Activated T-helper 1 cell treated with anti-CD3 and anti-CD28 coated beads, Interleukin-12 subunit alpha, Interleukin-12 subunit beta, Interleukin-2, Interleukin-4 antibody, amounts not matched to agents 30 ng/mL and 10 ng/mL and 1 ng/mL, durations not matched to agents 14 hours and 24 hours and 36 hours (primary cell): ENCODE measurements at regions not wholly inside any gene's neighbourhood (a gene's known extent, or its start where the extent isn't known, plus 50 kb on each side); places are given as distances from the start of the nearest gene placed in this dataset.

Source experiments
- DNase-seq: peaks from one replicate; pipeline ENCODE4 v3.0.0; 2021; ENCODE audit warnings: low spot score
- H3K27ac Mint-ChIP-seq: one replicate; pipeline ENCODE4 v1.8.0; 2021; ENCODE audit warnings: mild to moderate bottlenecking, mixed read lengths
- H3K27me3 Mint-ChIP-seq: one replicate; pipeline ENCODE4 v1.8.0; 2022; ENCODE audit warnings: mild to moderate bottlenecking, moderate library complexity, mixed read lengths; ENCODE audit not compliant: insufficient read depth
- H3K36me3 Mint-ChIP-seq: one replicate; pipeline ENCODE4 v1.8.0; 2021; ENCODE audit warnings: low read depth, mixed read lengths
- H3K4me1 Mint-ChIP-seq: one replicate; pipeline ENCODE4 v1.8.0; 2021; ENCODE audit warnings: low read depth, mixed read lengths
- H3K4me3 Mint-ChIP-seq: one replicate; pipeline ENCODE4 v1.8.0; 2021; ENCODE audit warnings: mild to moderate bottlenecking, moderate library complexity, mixed read lengths
- H3K9me3 Mint-ChIP-seq: one replicate; pipeline ENCODE4 v1.8.0; 2021; ENCODE audit warnings: mixed read lengths
- intact Hi-C: fragments of 100-400 bp; cut with micrococcal nuclease; formaldehyde crosslinking; loops from one replicate; pipeline ENCODE4 v1.15.1; 2024

DNA sequence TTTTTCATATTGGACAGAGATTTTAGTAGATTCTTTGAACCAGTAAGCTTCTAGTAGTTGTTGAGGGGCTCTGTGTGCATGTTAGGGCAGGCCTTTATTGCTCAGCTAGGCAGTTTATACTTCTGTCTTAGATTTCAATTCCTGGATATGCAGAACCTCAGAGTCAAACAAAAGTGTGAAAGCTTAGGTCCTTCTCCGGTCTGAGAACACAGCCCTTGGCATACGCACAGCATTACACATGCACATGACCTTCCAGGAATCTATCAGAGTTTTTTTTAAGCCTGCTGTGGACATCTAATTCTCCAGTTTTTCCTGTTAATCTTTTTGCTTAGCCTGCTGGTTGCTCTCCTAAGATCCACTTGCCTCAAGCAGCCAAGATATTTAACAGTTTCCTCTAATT lies 77.9 kb upstream of the KL start:
- intact Hi-C loops, result no loop called here
- H3K36me3 Mint-ChIP-seq, result no peaks in the 10 kb centered on the region
- DNase-seq, result no peak
- H3K27me3 Mint-ChIP-seq, result peaks cover 4% of the 10 kb centered on the region
- no peak overlapping the region for H3K27ac Mint-ChIP-seq
- peaks cover 16% of the 10 kb centered on the region for H3K9me3 Mint-ChIP-seq
- H3K4me3 Mint-ChIP-seq, result no peak overlapping the region
- peaks cover 14% of the 10 kb centered on the region for H3K4me1 Mint-ChIP-seq

DNA sequence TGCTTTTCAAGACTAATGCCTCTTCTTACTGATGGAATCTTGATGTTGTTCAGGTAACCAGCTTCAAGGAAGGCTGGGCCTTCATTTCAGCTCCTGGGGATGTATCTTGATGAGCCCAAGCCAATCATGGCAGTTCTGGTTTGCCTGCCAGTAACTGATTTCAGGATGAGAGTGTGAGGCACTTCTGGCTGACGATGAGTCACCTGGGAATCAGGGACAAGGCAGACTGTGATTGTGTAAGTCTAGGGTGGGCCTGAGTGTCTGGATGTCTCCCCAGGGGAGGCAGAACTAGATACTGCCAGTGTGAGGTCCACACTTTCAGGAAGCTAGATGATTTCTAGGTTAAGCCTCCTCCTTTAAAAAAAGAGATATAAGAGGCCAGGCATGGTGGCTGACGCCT lies 77.3 kb upstream of the KL start:
- H3K27me3 Mint-ChIP-seq, result no peaks in the 10 kb centered on the region
- H3K4me3 Mint-ChIP-seq, result no peak overlapping the region
- intact Hi-C loops, result no loop called here
- H3K27ac Mint-ChIP-seq, result no peak overlapping the region
- peaks cover 14% of the 10 kb centered on the region for H3K4me1 Mint-ChIP-seq
- no peak for DNase-seq
- no peaks in the 10 kb centered on the region for H3K36me3 Mint-ChIP-seq
- peaks cover 16% of the 10 kb centered on the region for H3K9me3 Mint-ChIP-seq

DNA sequence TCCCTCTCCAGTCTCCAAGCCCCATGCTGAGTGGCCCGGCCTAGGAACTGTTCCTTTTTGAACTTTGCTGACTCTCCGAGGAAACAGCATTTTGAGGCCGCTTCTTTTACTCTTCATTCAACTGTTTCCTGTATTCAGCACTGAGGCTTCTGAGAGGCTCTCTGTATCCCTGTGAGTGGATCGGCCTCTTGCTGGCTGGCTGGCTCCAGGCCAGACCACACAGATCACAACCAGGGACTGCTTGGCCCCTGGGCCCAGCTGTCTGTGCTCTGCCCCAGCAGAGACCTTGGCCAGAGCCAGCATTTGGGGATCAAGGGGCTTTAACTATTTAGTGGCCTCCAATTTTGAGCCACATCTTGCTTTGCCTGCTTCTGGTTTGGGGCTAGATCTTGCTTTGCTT lies 75.6 kb upstream of the KL start:
- Mint-ChIP-seq H3K27me3 (no peaks in the 10 kb centered on the region), H3K27ac (no peak overlapping the region), H3K36me3 (peaks cover 2% of the 10 kb centered on the region)

DNA sequence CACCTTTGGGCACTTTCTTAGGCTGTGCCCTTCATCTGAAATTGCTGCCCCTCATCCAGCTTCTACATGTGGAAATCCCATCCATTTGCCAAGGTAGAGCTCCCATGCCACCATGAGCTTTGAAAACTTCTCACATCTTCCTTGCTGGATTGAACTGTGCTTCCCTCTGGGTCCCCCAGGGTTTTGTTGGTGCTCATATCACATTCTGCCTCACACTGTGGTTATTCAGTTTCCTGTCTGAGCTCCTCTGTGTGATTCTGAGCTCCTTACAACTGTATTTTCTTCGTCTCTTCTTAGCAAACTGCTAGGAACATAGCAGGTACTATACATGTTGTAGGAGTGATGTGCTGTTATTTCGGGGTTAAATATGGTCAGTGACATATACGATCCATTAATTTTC lies 74.9 kb upstream of the KL start:
- Mint-ChIP-seq H3K27ac (no peak overlapping the region), H3K4me3 (no peak overlapping the region), H3K27me3 (no peaks in the 10 kb centered on the region), H3K9me3 (peaks cover 8% of the 10 kb centered on the region), H3K4me1 (peaks cover 14% of the 10 kb centered on the region), H3K36me3 (peaks cover 2% of the 10 kb centered on the region)
- no peak for DNase-seq
- intact Hi-C loops, result no loop called here

More for the DNA sequence above, 75.6 kb upstream of the KL start:
- no peak for DNase-seq
- Mint-ChIP-seq H3K4me3 (no peak overlapping the region), H3K4me1 (peaks cover 14% of the 10 kb centered on the region), H3K9me3 (peaks cover 12% of the 10 kb centered on the region)
- intact Hi-C loops, result no loop called here

DNA sequence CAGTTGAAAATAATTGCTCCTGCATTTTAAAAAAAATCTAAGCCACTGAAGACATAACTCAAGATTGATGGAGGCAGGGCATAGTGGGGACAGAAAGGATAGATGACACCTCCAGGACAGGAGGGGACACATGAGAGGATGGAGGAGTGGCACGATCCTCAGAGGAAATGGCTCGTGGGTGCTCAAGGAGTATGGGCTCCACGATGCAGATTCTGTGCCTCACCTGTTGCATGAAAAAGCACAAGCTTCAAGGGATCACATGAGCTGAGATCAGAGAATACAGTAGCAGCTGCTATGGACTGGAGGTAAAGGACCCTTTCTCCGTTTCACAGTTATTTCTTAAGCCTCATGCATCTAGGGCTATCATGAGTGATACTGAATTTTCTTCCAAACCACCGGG lies 69.7 kb upstream of the KL start:
- no peak for DNase-seq
- H3K36me3 Mint-ChIP-seq, result peaks cover 2% of the 10 kb centered on the region
- no peak overlapping the region for H3K4me3 Mint-ChIP-seq
- H3K4me1 Mint-ChIP-seq, result peaks cover 3% of the 10 kb centered on the region
- H3K27ac Mint-ChIP-seq, result no peak overlapping the region
- peaks cover 6% of the 10 kb centered on the region for H3K27me3 Mint-ChIP-seq
- intact Hi-C loops, result no loop called here
- H3K9me3 Mint-ChIP-seq, result no peaks in the 10 kb centered on the region

DNA sequence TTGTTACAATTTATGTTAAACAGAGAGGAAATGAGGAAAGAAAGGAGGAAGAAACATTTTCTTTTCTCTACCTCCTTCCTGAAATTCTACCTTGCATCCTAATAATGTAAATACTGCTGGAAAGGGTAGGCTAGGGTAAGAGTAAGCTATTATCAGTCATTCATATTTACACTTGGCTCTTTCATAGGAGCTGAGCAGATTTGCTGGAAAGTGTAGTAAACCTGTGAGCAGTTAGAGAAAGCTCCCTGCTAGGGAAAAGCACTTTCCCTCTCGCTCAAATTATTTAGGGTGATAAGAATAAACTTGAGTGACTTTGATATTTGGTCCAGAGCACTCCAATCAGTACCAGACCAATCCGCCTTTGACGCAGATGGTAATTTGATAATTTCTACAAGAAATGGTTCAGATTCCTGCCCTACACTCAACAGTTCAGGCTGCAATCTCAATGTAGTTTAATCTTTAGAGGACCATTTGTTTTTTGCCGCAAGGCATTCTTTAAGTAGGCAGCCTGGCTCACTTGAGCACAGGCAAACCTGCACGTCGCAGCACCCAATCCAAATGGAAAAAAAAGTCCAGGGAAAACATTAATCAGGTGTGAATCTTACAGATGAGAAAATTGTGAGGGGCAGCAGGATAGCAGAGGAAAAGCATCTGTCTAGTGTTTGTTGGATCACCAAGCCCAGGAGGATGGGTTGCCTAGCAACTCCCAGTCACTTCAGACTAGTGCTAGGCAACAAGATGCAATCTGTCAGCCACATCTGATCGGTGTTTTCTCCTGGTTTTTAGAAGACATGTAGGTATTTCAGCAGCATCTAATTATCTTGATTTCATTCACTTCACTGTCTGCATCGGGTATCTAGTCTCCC lies 68.6 kb upstream of the KL start:
- Mint-ChIP-seq H3K9me3 (no peaks in the 10 kb centered on the region), H3K4me1 (no peaks in the 10 kb centered on the region)
- intact Hi-C loops, result no loop called here

DNA sequence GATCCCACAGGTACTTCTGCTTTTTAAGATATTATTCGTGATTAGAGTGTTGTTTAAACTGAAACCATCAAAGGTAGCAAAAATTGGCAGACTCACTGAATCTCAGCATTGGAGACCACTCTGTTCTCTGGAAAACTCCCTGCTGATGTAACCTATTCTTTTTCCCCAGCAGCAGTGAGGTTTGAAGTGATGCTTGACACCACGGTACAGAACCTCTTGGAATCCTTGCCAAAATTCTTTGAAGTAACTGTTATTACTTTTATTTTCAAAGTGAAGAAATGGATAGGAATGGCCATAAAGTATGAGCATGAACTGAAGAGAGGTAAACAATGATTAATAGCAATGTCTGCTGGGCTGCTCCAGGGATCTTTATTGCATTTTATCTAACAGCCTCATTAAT lies 66.4 kb upstream of the KL start:
- peaks cover 2% of the 10 kb centered on the region for H3K36me3 Mint-ChIP-seq
- no peak overlapping the region for H3K27ac Mint-ChIP-seq
- no peak overlapping the region for H3K4me3 Mint-ChIP-seq
- intact Hi-C loops, result no loop called here
- DNase-seq, result no peak
- no peaks in the 10 kb centered on the region for H3K4me1 Mint-ChIP-seq
- H3K27me3 Mint-ChIP-seq, result peaks cover 10% of the 10 kb centered on the region
- no peaks in the 10 kb centered on the region for H3K9me3 Mint-ChIP-seq

More for the DNA sequence above, 68.6 kb upstream of the KL start:
- no peak overlapping the region for H3K4me3 Mint-ChIP-seq
- DNase-seq, result no peak
- H3K36me3 Mint-ChIP-seq, result peaks cover 2% of the 10 kb centered on the region
- peaks cover 10% of the 10 kb centered on the region for H3K27me3 Mint-ChIP-seq
- H3K27ac Mint-ChIP-seq, result no peak overlapping the region

DNA sequence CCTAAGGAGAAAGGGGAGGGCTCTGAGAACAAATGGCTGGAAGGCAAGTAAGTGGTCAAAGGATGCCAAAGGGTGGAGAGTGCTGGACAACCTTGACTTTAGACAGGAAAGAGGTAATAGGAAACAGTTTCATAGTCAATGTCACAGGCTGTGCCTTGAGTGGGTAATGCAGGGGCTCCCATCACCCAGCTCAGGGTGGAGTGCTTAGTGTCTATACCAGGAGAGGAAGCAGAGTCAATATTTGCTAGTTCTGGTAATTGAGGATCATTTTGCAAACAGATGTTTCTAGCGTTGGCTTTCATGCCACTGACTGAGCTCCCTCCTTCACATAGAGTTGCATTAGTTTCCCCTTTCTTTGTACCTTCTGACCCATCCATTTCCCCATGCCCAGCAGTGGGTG lies 64.6 kb upstream of the KL start:
- Mint-ChIP-seq H3K4me3 (no peak overlapping the region), H3K9me3 (no peaks in the 10 kb centered on the region), H3K4me1 (no peaks in the 10 kb centered on the region), H3K27me3 (peaks cover 10% of the 10 kb centered on the region), H3K27ac (no peak overlapping the region), H3K36me3 (no peaks in the 10 kb centered on the region)
- DNase-seq, result no peak
- intact Hi-C loops, result no loop called here

DNA sequence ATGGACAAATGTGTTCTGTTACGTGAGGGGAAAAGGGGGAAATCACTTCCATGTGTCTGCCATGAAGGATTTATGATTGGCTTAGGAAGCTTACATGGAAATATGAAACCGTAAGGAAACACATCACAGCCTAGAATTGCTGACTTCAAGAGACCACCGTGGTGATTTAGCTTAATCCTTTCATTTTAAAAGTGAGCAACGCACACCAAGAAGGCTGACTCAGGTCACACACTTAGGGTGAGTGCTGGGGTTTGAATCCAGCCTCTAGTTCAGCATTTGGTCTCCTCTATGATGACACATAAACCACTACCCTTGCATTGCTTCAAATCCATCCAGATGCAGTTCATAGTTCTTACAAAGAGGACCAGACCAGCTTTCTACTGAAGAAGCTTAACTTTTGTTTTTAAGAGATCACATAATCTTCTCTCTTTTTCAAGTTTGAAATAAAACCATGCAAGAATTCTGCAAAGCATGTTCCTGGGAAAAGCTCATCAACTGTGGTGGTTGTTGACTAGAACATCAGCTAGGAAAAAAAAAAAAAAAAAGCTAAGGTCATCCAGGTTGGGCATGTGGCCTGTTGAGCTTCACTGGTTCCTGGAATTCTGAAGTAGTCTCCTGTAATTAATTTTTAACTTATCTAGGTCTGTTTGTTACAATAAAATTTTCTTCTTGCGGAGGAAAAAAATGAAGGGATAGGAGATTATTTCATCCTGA lies 60.2 kb upstream of the KL start:
- intact Hi-C loops, result no loop called here
- Mint-ChIP-seq H3K4me3 (no peak overlapping the region), H3K4me1 (no peaks in the 10 kb centered on the region), H3K36me3 (no peaks in the 10 kb centered on the region), H3K27ac (no peak overlapping the region), H3K27me3 (peaks cover 3% of the 10 kb centered on the region), H3K9me3 (no peaks in the 10 kb centered on the region)
- DNase-seq, result no peak

DNA sequence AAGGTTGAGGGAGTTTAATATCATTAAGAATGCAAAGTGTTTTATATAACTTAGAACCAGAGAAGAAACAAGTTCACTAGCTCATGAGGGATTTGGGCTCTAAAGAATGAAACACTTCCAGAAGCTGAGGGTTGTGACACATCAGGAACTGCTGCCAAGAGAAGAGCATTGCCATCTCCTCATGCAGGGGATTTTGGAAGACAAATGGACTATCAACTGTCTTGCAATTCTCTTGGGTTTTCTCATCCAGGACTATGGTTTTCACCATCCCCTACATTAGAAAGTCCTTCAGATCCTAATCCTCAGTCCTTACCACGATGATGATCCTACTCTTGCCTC lies 59.7 kb upstream of the KL start:
- Mint-ChIP-seq H3K4me1 (no peaks in the 10 kb centered on the region), H3K36me3 (no peaks in the 10 kb centered on the region)

DNA sequence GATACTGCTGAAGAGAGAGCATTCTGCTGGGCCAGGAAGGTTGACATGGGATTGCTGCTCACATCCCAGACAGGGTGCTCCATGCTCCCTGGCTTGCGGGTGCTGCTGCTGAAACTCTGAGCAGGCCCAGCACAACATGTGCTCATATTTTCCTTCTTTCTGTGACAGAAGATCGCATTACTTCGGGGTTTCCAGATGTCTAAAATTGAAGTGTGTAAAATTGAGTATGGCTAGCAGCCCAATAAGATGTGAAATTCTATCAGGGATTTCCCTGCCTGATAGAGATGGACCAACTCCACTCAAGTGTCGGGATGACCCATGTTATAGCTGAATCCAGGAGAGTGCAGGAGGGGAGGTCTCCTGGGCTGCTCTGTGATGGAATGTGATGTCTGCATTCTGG lies 55.6 kb upstream of the KL start:
- H3K27me3 Mint-ChIP-seq, result no peaks in the 10 kb centered on the region
- H3K36me3 Mint-ChIP-seq, result no peaks in the 10 kb centered on the region
- no peak for DNase-seq
- no peaks in the 10 kb centered on the region for H3K4me1 Mint-ChIP-seq
- no peak overlapping the region for H3K4me3 Mint-ChIP-seq
- no peak overlapping the region for H3K27ac Mint-ChIP-seq
- intact Hi-C loops, result no loop called here
- H3K9me3 Mint-ChIP-seq, result no peaks in the 10 kb centered on the region

More for the DNA sequence above, 59.7 kb upstream of the KL start:
- DNase-seq, result no peak
- H3K9me3 Mint-ChIP-seq, result no peaks in the 10 kb centered on the region
- intact Hi-C loops, result no loop called here
- no peak overlapping the region for H3K4me3 Mint-ChIP-seq
- H3K27ac Mint-ChIP-seq, result no peak overlapping the region
- peaks cover 3% of the 10 kb centered on the region for H3K27me3 Mint-ChIP-seq

DNA sequence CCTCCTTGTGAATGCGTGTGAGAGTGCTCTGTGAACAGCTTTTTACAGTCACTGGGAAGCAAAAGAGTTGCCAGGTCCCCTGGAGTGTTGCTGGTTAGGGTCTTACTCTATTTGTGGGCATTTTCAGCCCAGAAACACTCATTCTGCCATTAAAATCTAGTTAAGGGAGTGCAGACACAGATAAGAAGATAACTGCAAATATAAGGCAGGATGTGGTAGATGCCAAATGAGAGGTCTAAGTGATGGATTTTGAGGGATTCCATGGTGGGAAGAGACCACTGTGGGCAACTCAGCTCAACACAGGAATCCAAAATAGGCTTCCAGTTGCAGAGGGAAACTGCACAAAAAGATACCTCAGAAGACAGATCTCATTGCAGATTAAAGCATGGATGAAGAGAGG lies 54.5 kb upstream of the KL start:
- Mint-ChIP-seq H3K4me1 (no peaks in the 10 kb centered on the region), H3K27me3 (no peaks in the 10 kb centered on the region), H3K36me3 (no peaks in the 10 kb centered on the region), H3K4me3 (no peak overlapping the region), H3K27ac (no peak overlapping the region), H3K9me3 (no peaks in the 10 kb centered on the region)
- DNase-seq, result no peak
- intact Hi-C loops, result no loop called here

DNA sequence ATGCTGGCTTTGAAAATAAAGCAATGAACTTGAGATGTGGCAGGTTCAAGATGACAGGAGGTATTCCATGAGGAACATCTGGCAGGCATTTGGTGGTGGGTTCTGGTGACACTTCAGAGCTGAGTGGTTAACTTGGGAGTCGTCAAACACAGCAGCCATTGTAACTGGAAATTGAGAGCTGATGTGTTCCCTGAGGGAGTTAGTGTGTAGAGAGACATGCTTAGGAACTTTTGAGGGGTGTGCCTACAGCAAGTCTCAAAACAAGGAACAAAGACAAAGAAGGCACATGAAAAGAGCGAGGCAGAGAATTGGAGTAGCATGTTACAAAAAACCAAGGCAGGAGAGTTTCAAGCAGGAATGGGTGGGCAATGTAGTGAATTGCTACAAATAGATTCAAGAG lies 53.9 kb upstream of the KL start:
- no peaks in the 10 kb centered on the region for H3K27me3 Mint-ChIP-seq
- DNase-seq, result no peak
- H3K4me1 Mint-ChIP-seq, result no peaks in the 10 kb centered on the region
- no peaks in the 10 kb centered on the region for H3K36me3 Mint-ChIP-seq
- intact Hi-C loops, result no loop called here
- no peaks in the 10 kb centered on the region for H3K9me3 Mint-ChIP-seq
- no peak overlapping the region for H3K4me3 Mint-ChIP-seq
- no peak overlapping the region for H3K27ac Mint-ChIP-seq
